IMR-90 (cell line): ENCODE measurements at regions not wholly inside any gene's neighbourhood (a gene's known extent, or its start where the extent isn't known, plus 50 kb on each side); places are given as distances from the start of the nearest gene placed in this dataset.

Experiments used
- ATAC-seq: fragments of 200-7000 bp; cut with Tn5 transposase; 2 replicates; pipeline ENCODE4 v1.9.1; 2020; ENCODE audit warnings: low read depth, mild to moderate bottlenecking, moderate library complexity
- BruUV-seq: library from RNA; stranded (reverse); fragments of 400-500 nt; replicated peaks from 2 replicates; lab custom pipeline; 2021; lab: Mats Ljungman, UMichigan
- CTCF ChIA-PET: fragments of 300-600 bp; formaldehyde crosslinking; extraction: SDS; loops from one replicate; lab custom pipeline; 2021; ENCODE audit warnings: antibody characterized with exemption; lab: Yijun Ruan, JAX
- POLR2A ChIA-PET: fragments of 300-600 bp; sonication (Branson Sonifier 250); formaldehyde crosslinking; loops from one replicate; lab custom pipeline; 2022; ENCODE audit warnings: antibody characterized with exemption; ENCODE audit not compliant: unreplicated experiment; lab: Charles Lee
- DNase-seq: peaks from one replicate; pipeline ENCODE4 v3.0.0; 2013
- H2AFZ ChIP-seq: replicated peaks from 2 replicates; pipeline ENCODE3; 2013; ENCODE audit warnings: low read length, mild to moderate bottlenecking; ENCODE audit not compliant: poor library complexity
- H2AK5ac ChIP-seq: 2 replicates; pipeline ENCODE4 v1.6.1; 2013; ENCODE audit warnings: low read depth, low read length, inconsistent platforms
- H2AK9ac ChIP-seq: replicated peaks from 2 replicates; pipeline ENCODE3; 2013; ENCODE audit warnings: mild to moderate bottlenecking, low read depth, low read length, moderate library complexity; ENCODE audit not compliant: poor library complexity
- H2BK120ac ChIP-seq: 2 replicates; pipeline ENCODE4 v1.6.1; 2013; ENCODE audit warnings: low read depth, low read length, inconsistent platforms
- H2BK15ac ChIP-seq: 3 replicates; pipeline ENCODE4 v1.6.1; 2013; ENCODE audit warnings: low read depth, low read length, inconsistent platforms
- H2BK20ac ChIP-seq: 2 replicates; pipeline ENCODE4 v1.6.1; 2013; ENCODE audit warnings: low read depth, mild to moderate bottlenecking, inconsistent platforms, low read length, moderate library complexity
- H2BK5ac ChIP-seq: 2 replicates; pipeline ENCODE4 v1.6.1; 2013; ENCODE audit warnings: mild to moderate bottlenecking, low read depth, low read length, inconsistent platforms; ENCODE audit not compliant: poor library complexity, severe bottlenecking
- H3K14ac ChIP-seq: replicated peaks from 2 replicates; pipeline ENCODE4 v1.6.1; 2013; ENCODE audit warnings: low read depth, low read length, inconsistent platforms
- H3K18ac ChIP-seq: 2 replicates; pipeline ENCODE4 v1.6.1; 2013; ENCODE audit warnings: low read depth, low read length, control low read depth
- H3K23ac ChIP-seq: 2 replicates; pipeline ENCODE4 v1.6.1; 2013; ENCODE audit warnings: low read depth, low read length, inconsistent platforms
- H3K27ac ChIP-seq: 2 replicates; pipeline ENCODE4 v1.5.1; 2013; ENCODE audit warnings: mild to moderate bottlenecking, control low read depth, low read length; ENCODE audit not compliant: insufficient read depth
- H3K27me3 ChIP-seq: 2 replicates; pipeline ENCODE4 v1.6.1; 2013; ENCODE audit warnings: low read length; ENCODE audit not compliant: control insufficient read depth, insufficient read depth
- H3K36me3 ChIP-seq: 2 replicates; pipeline ENCODE4 v1.6.1; 2013; ENCODE audit warnings: low read length, mixed read lengths; ENCODE audit not compliant: control insufficient read depth, insufficient read depth
- H3K4ac ChIP-seq: 2 replicates; pipeline ENCODE4 v1.6.1; 2013; ENCODE audit warnings: low read depth, low read length, inconsistent platforms
- H3K4me1 ChIP-seq: 2 replicates; pipeline ENCODE4 v1.6.1; 2013; ENCODE audit warnings: low read length, mixed read lengths; ENCODE audit not compliant: control insufficient read depth, insufficient read depth
- H3K4me2 ChIP-seq: 2 replicates; pipeline ENCODE4 v1.6.1; 2013; ENCODE audit warnings: low read depth, mild to moderate bottlenecking, control low read depth, low read length, moderate library complexity
- H3K4me3 ChIP-seq: 2 replicates; pipeline ENCODE4 v1.5.1; 2013; ENCODE audit warnings: low read depth, mild to moderate bottlenecking, control low read depth, low read length, moderate library complexity; ENCODE audit not compliant: insufficient read depth
- H3K56ac ChIP-seq: 2 replicates; pipeline ENCODE4 v1.6.1; 2013; ENCODE audit warnings: low read length, inconsistent platforms; ENCODE audit not compliant: insufficient read depth; ENCODE audit errors: extremely low read depth
- H3K79me1 ChIP-seq, 2 experiments: 2 replicates each; pipeline ENCODE4 v1.6.1; 2013; ENCODE audit warnings: low read length in 2 of 2, inconsistent platforms in 1 of 2, low read depth in 1 of 2
- H3K9ac ChIP-seq: 2 replicates; pipeline ENCODE4 v1.6.1; 2013; ENCODE audit warnings: low read depth, low read length, control low read depth
- H3K9me1 ChIP-seq: 2 replicates; pipeline ENCODE4 v1.6.1; 2013; ENCODE audit warnings: low read length, inconsistent platforms; ENCODE audit not compliant: insufficient read depth
- H3K9me3 ChIP-seq: 2 replicates; pipeline ENCODE4 v1.6.1; 2013; ENCODE audit warnings: low read length; ENCODE audit not compliant: control insufficient read depth, insufficient read depth
- H4K20me1 ChIP-seq: 2 replicates; pipeline ENCODE4 v1.6.1; 2013; ENCODE audit warnings: low read length, inconsistent platforms; ENCODE audit not compliant: insufficient read depth
- H4K5ac ChIP-seq: 2 replicates; pipeline ENCODE4 v1.6.1; 2013; ENCODE audit warnings: mild to moderate bottlenecking, low read depth, low read length, control low read depth
- H4K8ac ChIP-seq, 2 experiments: 2 replicates each; pipeline ENCODE4 v1.6.1; 2013; ENCODE audit warnings: low read depth in 2 of 2, low read length in 2 of 2, control low read depth in 1 of 2, inconsistent platforms in 1 of 2
- H4K91ac ChIP-seq: 2 replicates; pipeline ENCODE4 v1.6.1; 2013; ENCODE audit warnings: low read depth, low read length, inconsistent platforms; ENCODE audit not compliant: insufficient read depth
- BHLHE40 ChIP-seq: fragments of 150-350 bp; IDR thresholded peaks from 2 replicates; pipeline ENCODE4 v1.6.1; 2016; ENCODE audit warnings: mild to moderate bottlenecking, low read depth, low read length
- CEBPB ChIP-seq: IDR thresholded peaks from 2 replicates; pipeline ENCODE4 v1.6.1; 2012; ENCODE audit warnings: low read depth, low read length, improper control_type of control experiment
- CHD1 ChIP-seq: IDR thresholded peaks from 2 replicates; pipeline ENCODE4 v1.6.1; 2012; ENCODE audit warnings: low read depth, low read length, improper control_type of control experiment
- CTCF ChIP-seq: conservative IDR thresholded peaks from 2 replicates; pipeline ENCODE4 v1.5.1; 2012; ENCODE audit warnings: mild to moderate bottlenecking, low read depth, low read length, improper control_type of control experiment
- FOS ChIP-seq: fragments of 150-350 bp; IDR thresholded peaks from 2 replicates; pipeline ENCODE4 v1.6.1; 2016; ENCODE audit warnings: low read depth, low read length
- MAFK ChIP-seq: IDR thresholded peaks from 2 replicates; pipeline ENCODE4 v1.6.1; 2012; ENCODE audit warnings: low read depth, low read length, improper control_type of control experiment
- MAZ ChIP-seq: IDR thresholded peaks from 2 replicates; pipeline ENCODE4 v1.6.1; 2012; ENCODE audit warnings: low read depth, mild to moderate bottlenecking, low read length, improper control_type of control experiment, moderate library complexity, borderline replicate concordance
- MXI1 ChIP-seq: IDR thresholded peaks from 2 replicates; pipeline ENCODE4 v1.6.1; 2012; ENCODE audit warnings: low read depth, mild to moderate bottlenecking, low read length, moderate library complexity, borderline replicate concordance
- NFE2L2 ChIP-seq: fragments of 150-350 bp; IDR thresholded peaks from 2 replicates; pipeline ENCODE4 v1.6.1; 2016; ENCODE audit warnings: low read depth, mild to moderate bottlenecking, low read length
- POLR2A ChIP-seq: IDR thresholded peaks from 2 replicates; pipeline ENCODE4 v1.6.1; 2012; ENCODE audit warnings: mild to moderate bottlenecking, low read depth, low read length
- RFX5 ChIP-seq: IDR thresholded peaks from 2 replicates; pipeline ENCODE4 v1.8.0; 2012; ENCODE audit warnings: low read depth, mild to moderate bottlenecking, low read length, moderate library complexity
- SMC3 ChIP-seq: fragments of 150-350 bp; IDR thresholded peaks from 2 replicates; pipeline ENCODE4 v1.6.1; 2016; ENCODE audit warnings: low read depth, mild to moderate bottlenecking, antibody characterized with exemption, low read length, moderate library complexity
- USF2 ChIP-seq: fragments of 150-350 bp; IDR thresholded peaks from 2 replicates; pipeline ENCODE4 v1.6.1; 2017; ENCODE audit warnings: mild to moderate bottlenecking, antibody characterized with exemption, low read length, low read depth
- WGBS, 2 experiments: methylation state at CpG; one replicate each; pipeline versions ENCODE4 v1.1.5 to v1.1.7; 2013; ENCODE audit warnings: missing lambda C conversion rate in 2 of 2; ENCODE audit not compliant: insufficient read length in 1 of 2; ENCODE audit errors: extremely low coverage in 2 of 2; 5-methylcytosine and 5-hydroxymethylcytosine counted together
- dilution Hi-C: fragments of 300-500 bp; cut with HindIII; formaldehyde crosslinking; loops from one replicate; pipeline ENCODE4 v1.14.3; 2018; ENCODE audit warnings: low sequenced_read_pairs; ENCODE audit not compliant: unreplicated experiment
- in situ Hi-C: fragments of 300-500 bp; cut with MboI; formaldehyde crosslinking; loops from 3 replicates; pipeline ENCODE4 v1.14.3; 2019; ENCODE audit warnings: low sequenced_read_pairs, inconsistent platforms, mixed read lengths
- intact Hi-C: fragments of 100-400 bp; cut with micrococcal nuclease; formaldehyde crosslinking; loops from 2 replicates; pipeline ENCODE4 v1.10.0; 2022
- TF ChIP-seq, protein P1 (sequence below): fragments of 150-350 bp; IDR thresholded peaks from 2 replicates; pipeline ENCODE4 v1.6.1; 2016; ENCODE audit warnings: low read depth, mild to moderate bottlenecking, low read length, moderate library complexity, borderline replicate concordance

DNA sequence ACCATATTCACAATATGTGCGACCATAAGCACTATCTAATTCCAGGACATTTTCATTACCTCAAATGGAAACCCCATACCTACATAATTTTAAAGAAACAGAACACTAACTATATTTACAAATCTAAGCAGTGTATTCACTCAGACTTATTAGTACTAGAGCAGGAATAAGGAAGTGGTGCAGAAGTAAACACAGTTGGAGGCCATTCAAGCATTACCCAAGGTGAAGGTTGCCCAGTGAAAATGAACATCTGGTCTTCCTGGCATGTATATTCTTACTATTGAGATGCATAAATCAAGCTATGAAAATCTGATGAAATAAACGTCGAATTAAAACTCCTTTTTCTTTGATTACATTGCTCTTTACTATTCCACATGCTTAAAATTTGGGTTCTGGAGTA lies 78.9 kb upstream of the TTC14 start:
- Histone ChIP-seq H3K9me3 (peaks cover 3% of the 10 kb centered on the region; the same call in 1 of the 2 replicates), H4K5ac (no peak overlapping the region), H3K9me1 (no peaks in the 10 kb centered on the region), H2BK5ac (no peak overlapping the region), H2AFZ (no peak overlapping the region), H3K14ac (no peak overlapping the region), H3K36me3 (no peaks in the 10 kb centered on the region), H2BK20ac (no peak overlapping the region), H2BK15ac (no peak overlapping the region), H3K56ac (no peak overlapping the region), H3K79me1 (no peaks in the 10 kb centered on the region), H3K4me2 (no peak overlapping the region), H3K27ac (no peak overlapping the region), H4K91ac (no peak overlapping the region), H3K4me1 (no peaks in the 10 kb centered on the region), H4K20me1 (no peaks in the 10 kb centered on the region), H2AK9ac (no peak overlapping the region), H3K4ac (no peak overlapping the region), H3K23ac (no peak overlapping the region), H3K4me3 (no peak overlapping the region), H3K18ac (no peak overlapping the region), H3K9ac (no peak overlapping the region), H2AK5ac (no peak overlapping the region), H2BK120ac (no peak overlapping the region), H3K27me3 (no peaks in the 10 kb centered on the region), H4K8ac (no peak overlapping the region)
- 70% methylated on average over 2 of the region's 3 CpGs; no CpG with 5 or more reads in 1 of the 2 experiments for WGBS, 2 experiments
- no TSS peak for BruUV-seq
- dilution Hi-C loops (no loop called here), intact Hi-C loops (no loop called here), in situ Hi-C loops (no loop called here)
- ChIA-PET CTCF (no interaction called here), POLR2A (no interaction called here)
- no peak for TF ChIP-seq POLR2A
- TF ChIP-seq SMC3 = no peak
- no peak for TF ChIP-seq CHD1
- no peak for TF ChIP-seq CEBPB
- no peak for TF ChIP-seq RFX5
- no peak for TF ChIP-seq MXI1
- TF ChIP-seq, protein P1, sequence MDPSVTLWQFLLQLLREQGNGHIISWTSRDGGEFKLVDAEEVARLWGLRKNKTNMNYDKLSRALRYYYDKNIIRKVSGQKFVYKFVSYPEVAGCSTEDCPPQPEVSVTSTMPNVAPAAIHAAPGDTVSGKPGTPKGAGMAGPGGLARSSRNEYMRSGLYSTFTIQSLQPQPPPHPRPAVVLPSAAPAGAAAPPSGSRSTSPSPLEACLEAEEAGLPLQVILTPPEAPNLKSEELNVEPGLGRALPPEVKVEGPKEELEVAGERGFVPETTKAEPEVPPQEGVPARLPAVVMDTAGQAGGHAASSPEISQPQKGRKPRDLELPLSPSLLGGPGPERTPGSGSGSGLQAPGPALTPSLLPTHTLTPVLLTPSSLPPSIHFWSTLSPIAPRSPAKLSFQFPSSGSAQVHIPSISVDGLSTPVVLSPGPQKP = no peak
- no peak for TF ChIP-seq USF2
- no peak for TF ChIP-seq CTCF
- TF ChIP-seq FOS = no peak
- TF ChIP-seq NFE2L2 = no peak
- no peak for TF ChIP-seq MAZ
- no peak for TF ChIP-seq BHLHE40
- no peak for TF ChIP-seq MAFK
- ATAC-seq (no peak), DNase-seq (no peak)
